ENCODE measurements at regions not wholly inside any gene's neighbourhood (a gene's known extent, or its start where the extent isn't known, plus 50 kb on each side); places are given as distances from the start of the nearest gene placed in this dataset.

DNA sequence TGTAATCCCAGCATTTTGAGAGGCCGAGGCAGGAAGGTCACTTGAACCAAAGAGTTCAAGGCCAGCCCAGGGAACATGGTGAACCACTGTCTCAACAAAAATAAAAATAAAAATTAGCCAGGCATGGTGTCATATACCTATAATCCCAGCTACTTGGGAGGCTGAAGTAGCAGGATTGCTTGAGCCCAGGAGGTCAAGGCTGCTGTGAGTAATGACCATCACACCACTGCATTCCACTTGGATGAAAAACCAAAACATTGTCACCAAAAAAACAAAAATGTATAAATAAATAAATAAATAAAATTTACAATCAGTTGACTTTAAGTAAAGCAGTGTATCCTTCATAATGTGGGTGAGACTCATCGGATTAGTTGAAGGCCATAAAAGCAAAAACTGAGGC lies 541.4 kb downstream of the CSNK1G3 start:
- intact Hi-C loops (cut with DNase I) = no loop called here
- no peaks in the 10 kb centered on the region for H3K36me3 ChIP-seq
- H3K4me3 ChIP-seq = no peak overlapping the region
- H3K9me3 ChIP-seq = no peaks in the 10 kb centered on the region
- TF ChIP-seq POLR2A (IDR thresholded peaks at IDR 0.05) (no peak), CTCF (IDR thresholded peaks at IDR 0.05) (no peak)
- DNase-seq (no peak), ATAC-seq (no peak)
- H3K4me1 ChIP-seq = peaks cover 0 to 19% (median 11%) of the 10 kb centered on the region in 12 donors
- H3K27me3 ChIP-seq = no peaks in the 10 kb centered on the region
- 96 to 98% (median 98%) methylated on average over 2 of the region's 2 CpGs for WGBS, 4 donors
- H3K27ac ChIP-seq = no peak overlapping the region

- intact Hi-C loops (cut with DNase I) = no loop called here
- no peak for DNase-seq
- Histone ChIP-seq H3K27ac (no peak overlapping the region), H3K4me1 (peaks cover 0 to 8% (median 4%) of the 10 kb centered on the region in 12 donors), H3K4me3 (no peak overlapping the region), H3K9me3 (no peaks in the 10 kb centered on the region), H3K27me3 (no peaks in the 10 kb centered on the region), H3K36me3 (no peaks in the 10 kb centered on the region)
- 79 to 90% (median 83%) methylated on average over 2 of the region's 2 CpGs for WGBS, 4 donors
- no peak for ATAC-seq
- no peak for TF ChIP-seq CTCF (IDR thresholded peaks at IDR 0.05)
- TF ChIP-seq POLR2A (IDR thresholded peaks at IDR 0.05) = no peak
Measured at GRCh38 chr5:124052201-124052600, 540.2 kb downstream of the CSNK1G3 start.

GRCh38 chr5:124050120-124050770 lies 538.3 kb downstream of the CSNK1G3 start:
- ATAC-seq (no peak), DNase-seq (no peak)
- Histone ChIP-seq H3K36me3 (no peaks in the 10 kb centered on the region), H3K4me1 (no peaks in the 10 kb centered on the region), H3K9me3 (no peaks in the 10 kb centered on the region), H3K27ac (no peak overlapping the region), H3K4me3 (no peak overlapping the region), H3K27me3 (no peaks in the 10 kb centered on the region)
- TF ChIP-seq POLR2A (IDR thresholded peaks at IDR 0.05) (no peak), CTCF (IDR thresholded peaks at IDR 0.05) (no peak)
- WGBS, 4 donors = 78 to 80% (median 79%) methylated on average over 3 of the region's 3 CpGs
- intact Hi-C loops (cut with DNase I) = no loop called here

GRCh38 chr5:124045412-124045811 lies 533.4 kb downstream of the CSNK1G3 start:
- ATAC-seq = no peak
- intact Hi-C loops (cut with DNase I) = no loop called here

More at GRCh38 chr5:124045412-124045811, 533.4 kb downstream of the CSNK1G3 start:
- Histone ChIP-seq H3K27me3 (no peaks in the 10 kb centered on the region), H3K4me1 (peaks cover 0 to 11% (median 0%) of the 10 kb centered on the region in 12 donors), H3K9me3 (peaks cover 0 to 8% (median 0%) of the 10 kb centered on the region in 12 donors), H3K4me3 (no peak overlapping the region), H3K27ac (no peak overlapping the region), H3K36me3 (no peaks in the 10 kb centered on the region)
- 97 to 98% (median 97%) methylated on average over 2 of the region's 2 CpGs for WGBS, 4 donors
- no peak for DNase-seq
- TF ChIP-seq POLR2A (IDR thresholded peaks at IDR 0.05) (no peak), CTCF (IDR thresholded peaks at IDR 0.05) (no peak)
